ENCODE measurements at regions not wholly inside any gene's neighbourhood (a gene's known extent, or its start where the extent isn't known, plus 50 kb on each side); places are given as distances from the start of the nearest gene placed in this dataset.

GRCh38 chr11:104221455-104221854, 57.5 kb upstream of the PDGFD start:
- TF ChIP-seq, protein P1, sequence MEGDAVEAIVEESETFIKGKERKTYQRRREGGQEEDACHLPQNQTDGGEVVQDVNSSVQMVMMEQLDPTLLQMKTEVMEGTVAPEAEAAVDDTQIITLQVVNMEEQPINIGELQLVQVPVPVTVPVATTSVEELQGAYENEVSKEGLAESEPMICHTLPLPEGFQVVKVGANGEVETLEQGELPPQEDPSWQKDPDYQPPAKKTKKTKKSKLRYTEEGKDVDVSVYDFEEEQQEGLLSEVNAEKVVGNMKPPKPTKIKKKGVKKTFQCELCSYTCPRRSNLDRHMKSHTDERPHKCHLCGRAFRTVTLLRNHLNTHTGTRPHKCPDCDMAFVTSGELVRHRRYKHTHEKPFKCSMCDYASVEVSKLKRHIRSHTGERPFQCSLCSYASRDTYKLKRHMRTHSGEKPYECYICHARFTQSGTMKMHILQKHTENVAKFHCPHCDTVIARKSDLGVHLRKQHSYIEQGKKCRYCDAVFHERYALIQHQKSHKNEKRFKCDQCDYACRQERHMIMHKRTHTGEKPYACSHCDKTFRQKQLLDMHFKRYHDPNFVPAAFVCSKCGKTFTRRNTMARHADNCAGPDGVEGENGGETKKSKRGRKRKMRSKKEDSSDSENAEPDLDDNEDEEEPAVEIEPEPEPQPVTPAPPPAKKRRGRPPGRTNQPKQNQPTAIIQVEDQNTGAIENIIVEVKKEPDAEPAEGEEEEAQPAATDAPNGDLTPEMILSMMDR (IDR thresholded peaks at IDR 0.05) = no peak
- TF ChIP-seq EZH2 (IDR thresholded peaks at IDR 0.05) = no peak
- no peak for TF ChIP-seq EZH2phosphoT487 (IDR thresholded peaks at IDR 0.05)
